ENCODE measurements at regions not wholly inside any gene's neighbourhood (a gene's known extent, or its start where the extent isn't known, plus 50 kb on each side); places are given as distances from the start of the nearest gene placed in this dataset.

- Mint-ChIP-seq H3K9me3 (ENCODE audit: low read depth) (peaks cover 4% of the 10 kb centered on the region), H3K27ac (no peak overlapping the region), H3K36me3 (ENCODE audit: insufficient read depth) (peaks cover 1% of the 10 kb centered on the region), H3K27me3 (no peaks in the 10 kb centered on the region), H3K4me3 (ENCODE audit: low read depth) (no peak overlapping the region), H3K4me1 (ENCODE audit: low read depth) (peaks cover 5% of the 10 kb centered on the region)
- no peak for DNase-seq (ENCODE audit: low spot score, unreplicated experiment)
- TF ChIP-seq CTCF (IDR thresholded peaks at IDR 0.05; ENCODE audit: unreplicated experiment): no peak
Measured at GRCh38 chr2:121860033-121860757, 104.7 kb downstream of the TSN start.

GRCh38 chr2:121860758-121861227, 105.3 kb downstream of the TSN start:
- Mint-ChIP-seq H3K27me3 (no peaks in the 10 kb centered on the region), H3K4me3 (ENCODE audit: low read depth) (no peak overlapping the region), H3K4me1 (ENCODE audit: low read depth) (peaks cover 5% of the 10 kb centered on the region), H3K27ac (no peak overlapping the region), H3K9me3 (ENCODE audit: low read depth) (peaks cover 4% of the 10 kb centered on the region), H3K36me3 (ENCODE audit: insufficient read depth) (peaks cover 1% of the 10 kb centered on the region)
- no peak for TF ChIP-seq CTCF (IDR thresholded peaks at IDR 0.05; ENCODE audit: unreplicated experiment)
- no peak for DNase-seq (ENCODE audit: low spot score, unreplicated experiment)

GRCh38 chr2:121862286-121862685, 106.8 kb downstream of the TSN start:
- Mint-ChIP-seq H3K27ac (no peak overlapping the region), H3K4me3 (ENCODE audit: low read depth) (no peak overlapping the region), H3K36me3 (ENCODE audit: insufficient read depth) (peaks cover 1% of the 10 kb centered on the region), H3K27me3 (no peaks in the 10 kb centered on the region), H3K9me3 (ENCODE audit: low read depth) (peaks cover 4% of the 10 kb centered on the region), H3K4me1 (ENCODE audit: low read depth) (no peaks in the 10 kb centered on the region)
- DNase-seq (ENCODE audit: low spot score, unreplicated experiment): no peak
- no peak for TF ChIP-seq CTCF (IDR thresholded peaks at IDR 0.05; ENCODE audit: unreplicated experiment)

- peaks cover 1% of the 10 kb centered on the region for H3K36me3 Mint-ChIP-seq (ENCODE audit: insufficient read depth)
- H3K9me3 Mint-ChIP-seq (ENCODE audit: low read depth): peaks cover 4% of the 10 kb centered on the region
- DNase-seq (ENCODE audit: low spot score, unreplicated experiment): no peak
- no peak overlapping the region for H3K4me3 Mint-ChIP-seq (ENCODE audit: low read depth)
- no peak overlapping the region for H3K27ac Mint-ChIP-seq
- no peak for TF ChIP-seq CTCF (IDR thresholded peaks at IDR 0.05; ENCODE audit: unreplicated experiment)
- peaks cover 16% of the 10 kb centered on the region for H3K4me1 Mint-ChIP-seq (ENCODE audit: low read depth)
- H3K27me3 Mint-ChIP-seq: peaks cover 2% of the 10 kb centered on the region
Measured at GRCh38 chr2:121865914-121866313, 110.5 kb downstream of the TSN start.

GRCh38 chr2:121866789-121867188, 111.3 kb downstream of the TSN start:
- peaks cover 2% of the 10 kb centered on the region for H3K27me3 Mint-ChIP-seq
- no peak overlapping the region for H3K4me3 Mint-ChIP-seq (ENCODE audit: low read depth)
- DNase-seq (ENCODE audit: low spot score, unreplicated experiment): no peak
- H3K9me3 Mint-ChIP-seq (ENCODE audit: low read depth): peaks cover 4% of the 10 kb centered on the region
- H3K27ac Mint-ChIP-seq: no peak overlapping the region
- H3K36me3 Mint-ChIP-seq (ENCODE audit: insufficient read depth): peaks cover 1% of the 10 kb centered on the region
- peaks cover 16% of the 10 kb centered on the region for H3K4me1 Mint-ChIP-seq (ENCODE audit: low read depth)
- TF ChIP-seq CTCF (IDR thresholded peaks at IDR 0.05; ENCODE audit: unreplicated experiment): no peak
